HCT116 (cell line): ENCODE measurements at regions not wholly inside any gene's neighbourhood (a gene's known extent, or its start where the extent isn't known, plus 50 kb on each side); places are given as distances from the start of the nearest gene placed in this dataset.

Experiments
- ATAC-seq: fragments of 200-7000 bp; cut with Tn5 transposase; 2 replicates; pipeline ENCODE4 v1.9.1; 2020; ENCODE audit warnings: mild to moderate bottlenecking, moderate library complexity
- BruUV-seq: library from RNA; stranded (reverse); fragments of 400-500 nt; replicated peaks from 2 replicates; lab custom pipeline; 2021; lab: Mats Ljungman, UMichigan
- CTCF ChIA-PET: fragments of 300-600 bp; sonication (Branson Sonifier 250); formaldehyde crosslinking; loops from one replicate; lab custom pipeline; 2021; ENCODE audit warnings: antibody characterized with exemption; lab: Charles Lee
- POLR2A ChIA-PET: fragments of 300-600, 350-600 bp; sonication (Branson Sonifier 250); formaldehyde crosslinking; loops from one replicate; lab custom pipeline; 2021; ENCODE audit warnings: antibody characterized with exemption; lab: Charles Lee
- RAD21 ChIA-PET, 2 experiments: fragments of 300-600 bp; sonication (Branson Sonifier 250); formaldehyde crosslinking; loops; one replicate each; lab custom pipeline; 2023; ENCODE audit warnings: low total read pairs in 2 of 2; ENCODE audit not compliant: uncharacterized antibody in 2 of 2, unreplicated experiment in 2 of 2, low non-redundant PET in 1 of 2; lab: Charles Lee
- DNase-seq: peaks from one replicate; pipeline ENCODE4 v3.0.0-alpha.2; 2010; ENCODE audit warnings: low read depth, low spot score
- H2AFZ ChIP-seq: fragments of 200-600 bp; shearing (Covaris generic), sonication (generic); 2 replicates; pipeline ENCODE4 v1.6.1; 2017; ENCODE audit warnings: low read depth, mixed run types, mixed read lengths, antibody characterized with exemption, low read length; ENCODE audit not compliant: poor library complexity, severe bottlenecking
- H3K27ac ChIP-seq: 2 replicates; pipeline ENCODE4 v1.5.1; 2012; ENCODE audit warnings: low read depth, low read length
- H3K27me3 ChIP-seq: fragments of 200-600 bp; sonication (generic); 2 replicates; pipeline ENCODE4 v1.6.1; 2016; ENCODE audit warnings: mixed run types, low read length, mixed read lengths; ENCODE audit not compliant: insufficient read depth
- H3K36me3 ChIP-seq, 2 experiments: fragments of 200-500 bp in 1 of 2; fragments of 200-600 bp in 1 of 2; sonication (Bioruptor generic) in 1 of 2; sonication (generic) in 1 of 2; 2 replicates each; pipeline versions ENCODE4 v1.5.1 to v1.6.1; 2014 to 2016; ENCODE audit warnings: low read length in 2 of 2, inconsistent platforms in 1 of 2, mixed read lengths in 1 of 2, mixed run types in 1 of 2; ENCODE audit not compliant: insufficient read depth in 2 of 2, control insufficient read depth in 1 of 2
- H3K4me1 ChIP-seq, 2 experiments: fragments of 200-600 bp in 1 of 2; sonication (generic) in 1 of 2; 2 replicates each; pipeline versions ENCODE4 v1.5.1 to v1.6.1; 2012 to 2017; ENCODE audit warnings: low read length in 2 of 2, inconsistent platforms in 1 of 2, mild to moderate bottlenecking in 1 of 2, mixed read lengths in 1 of 2, mixed run types in 1 of 2, moderate library complexity in 1 of 2; ENCODE audit not compliant: insufficient read depth in 2 of 2, control insufficient read depth in 1 of 2
- H3K4me2 ChIP-seq: fragments of 200-600 bp; sonication (generic); 2 replicates; pipeline ENCODE4 v1.6.1; 2017; ENCODE audit warnings: mixed run types, low read length, mixed read lengths
- H3K4me3 ChIP-seq, 2 experiments: fragments of 200-600 bp in 1 of 2; sonication (generic) in 1 of 2; replicated peaks in 1 of 2; 2 replicates each; pipeline ENCODE4 v1.5.1; 2011 to 2016; ENCODE audit warnings: low read length in 2 of 2, control low read depth in 1 of 2, low read depth in 1 of 2, mild to moderate bottlenecking in 1 of 2, mixed read lengths in 1 of 2, mixed run types in 1 of 2
- H3K79me2 ChIP-seq: fragments of 200-600 bp; sonication (generic); 2 replicates; pipeline ENCODE4 v1.6.1; 2017; ENCODE audit warnings: mild to moderate bottlenecking, mixed run types, low read length, moderate library complexity, mixed read lengths; ENCODE audit not compliant: insufficient read depth
- H3K9ac ChIP-seq: fragments of 200-600 bp; sonication (generic); 2 replicates; pipeline ENCODE4 v1.6.1; 2016; ENCODE audit warnings: low read length, mixed read lengths
- H3K9me2 ChIP-seq: fragments of 200-600 bp; sonication (generic), shearing (Covaris generic); 2 replicates; pipeline ENCODE4 v1.6.1; 2017; ENCODE audit warnings: mixed run types, mild to moderate bottlenecking, moderate library complexity; ENCODE audit not compliant: insufficient read depth
- H3K9me3 ChIP-seq, 2 experiments: fragments of 200-500 bp in 1 of 2; fragments of 200-600 bp in 1 of 2; sonication (Bioruptor generic) in 1 of 2; sonication (generic) in 1 of 2; 2 replicates each; pipeline ENCODE4 v1.6.1; 2014 to 2017; ENCODE audit warnings: low read length in 2 of 2, mixed read lengths in 2 of 2, inconsistent platforms in 1 of 2, low read depth in 1 of 2, mild to moderate bottlenecking in 1 of 2, mixed run types in 1 of 2, moderate library complexity in 1 of 2; ENCODE audit not compliant: control insufficient read depth in 1 of 2, insufficient read depth in 1 of 2
- H4K20me1 ChIP-seq: fragments of 200-600 bp; sonication (generic), shearing (Covaris generic); 2 replicates; pipeline ENCODE4 v1.6.1; 2017; ENCODE audit warnings: mixed run types, mild to moderate bottlenecking, moderate library complexity; ENCODE audit not compliant: insufficient read depth
- ATF3 ChIP-seq: IDR thresholded peaks from 2 replicates; pipeline ENCODE4 v1.6.1; 2012
- CEBPB ChIP-seq: IDR thresholded peaks from 2 replicates; pipeline ENCODE4 v1.6.1; 2012; ENCODE audit warnings: low read depth
- EGR1 ChIP-seq: IDR thresholded peaks from 2 replicates; pipeline ENCODE4 v1.6.1; 2012; ENCODE audit warnings: low read depth
- EZH2phosphoT487 ChIP-seq: fragments of 200-600 bp; IDR thresholded peaks from 2 replicates; pipeline ENCODE4 v1.6.1; 2018; ENCODE audit warnings: antibody characterized with exemption, borderline replicate concordance
- FOSL1 ChIP-seq: IDR thresholded peaks from 2 replicates; pipeline ENCODE4 v1.6.1; 2012; ENCODE audit warnings: low read depth
- POLR2AphosphoS5 ChIP-seq: IDR thresholded peaks from 2 replicates; pipeline ENCODE4 v1.6.1; 2011; ENCODE audit warnings: mild to moderate bottlenecking, low read depth, low read length, moderate library complexity
- RAD21 ChIP-seq: IDR thresholded peaks from 2 replicates; pipeline ENCODE4 v1.6.1; 2012; ENCODE audit warnings: low read depth, mild to moderate bottlenecking
- REST ChIP-seq: IDR thresholded peaks from 2 replicates; pipeline ENCODE4 v1.6.1; 2012; ENCODE audit warnings: low read depth
- YY1 ChIP-seq: IDR thresholded peaks from 2 replicates; pipeline ENCODE4 v1.6.1; 2011; ENCODE audit warnings: low read length, low read depth, moderate library complexity, mild to moderate bottlenecking; ENCODE audit not compliant: insufficient replicate concordance; ENCODE audit errors: extremely low read depth
- ZBTB33 ChIP-seq: IDR thresholded peaks from 2 replicates; pipeline ENCODE4 v1.6.1; 2011; ENCODE audit warnings: mild to moderate bottlenecking, low read length, moderate library complexity; ENCODE audit not compliant: insufficient replicate concordance; ENCODE audit errors: extremely low read depth
- ZFX ChIP-seq: fragments of 450-650 bp; IDR thresholded peaks from 2 replicates; pipeline ENCODE4 v1.6.1; 2017
- ZNF274 ChIP-seq: fragments of 200-500 bp; sonication (Bioruptor generic); IDR thresholded peaks from 2 replicates; pipeline ENCODE4 v1.6.1; 2014; ENCODE audit warnings: mild to moderate bottlenecking, low read depth, low read length, inconsistent platforms
- intact Hi-C: fragments of 100-400 bp; cut with micrococcal nuclease; formaldehyde crosslinking; loops from 2 replicates; pipeline ENCODE4 v1.10.0; 2022

GRCh38 chr18:65035701-65036100 is 715.1 kb upstream of the CDH7 start:
- Histone ChIP-seq H3K4me2 (no peak overlapping the region), H3K9me3 (peaks cover 6 to 23% of the 10 kb centered on the region in 2 experiments; a peak in 2 of 4 replicates), H3K27ac (no peak overlapping the region), H3K27me3 (no peaks in the 10 kb centered on the region), H3K9me2 (no peaks in the 10 kb centered on the region), H3K36me3 (no peaks in the 10 kb centered on the region), H4K20me1 (no peaks in the 10 kb centered on the region), H3K79me2 (no peaks in the 10 kb centered on the region), H3K9ac (no peak overlapping the region), H3K4me3 (no peak overlapping the region), H3K4me1 (no peaks in the 10 kb centered on the region), H2AFZ (no peak overlapping the region)
- POLR2A ChIA-PET, result no interaction called here
- no TSS peak for BruUV-seq
- no peak for TF ChIP-seq RAD21
- TF ChIP-seq ZBTB33, result no peak
- TF ChIP-seq EGR1, result no peak
- TF ChIP-seq YY1, result no peak
- TF ChIP-seq ZNF274, result no peak
- TF ChIP-seq CEBPB, result no peak
- no peak for TF ChIP-seq ZFX
- no peak for TF ChIP-seq REST
- no peak for TF ChIP-seq POLR2AphosphoS5
- no peak for TF ChIP-seq FOSL1
- no peak for TF ChIP-seq ATF3
- no peak for TF ChIP-seq EZH2phosphoT487
- RAD21 ChIA-PET, result no interaction called here
- ATAC-seq (no peak), DNase-seq (no peak)
- CTCF ChIA-PET, result no interaction called here
- intact Hi-C loops, result no loop called here
